GM21576 (cell line): ENCODE measurements at regions not wholly inside any gene's neighbourhood (a gene's known extent, or its start where the extent isn't known, plus 50 kb on each side); places are given as distances from the start of the nearest gene placed in this dataset.
A peak's percentile ranks its signal among the peaks of the same experiment; 100 is the strongest.

ENCODE experiments used
- ATAC-seq: cut with Tn5 transposase; IDR thresholded peaks from one replicate; pipeline ENCODE4 v1.9.1; 2021; ENCODE audit warnings: mild to moderate bottlenecking, moderate library complexity; ENCODE audit not compliant: unreplicated experiment

DNA sequence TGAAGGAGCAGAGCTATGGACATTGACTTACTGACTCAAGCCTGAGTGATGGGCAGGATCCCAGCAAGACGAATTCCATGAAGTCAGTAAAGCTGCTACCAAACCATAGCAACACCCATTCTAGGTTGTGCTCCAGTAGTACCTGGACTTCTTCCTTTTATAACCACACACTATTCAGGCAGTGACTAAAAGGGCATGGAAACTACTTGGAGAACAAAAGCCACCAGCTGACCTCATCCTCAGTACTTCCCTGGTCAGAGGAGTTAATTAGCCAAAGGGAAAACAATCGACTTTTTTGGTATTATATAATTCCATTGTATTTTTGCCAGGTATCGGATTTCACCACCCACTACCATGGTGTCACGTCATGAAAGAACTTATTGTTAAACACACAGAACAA lies 237.1 kb downstream of the TTC32 start:
- ATAC-seq, result no peak

GRCh38 chr2:19659024-19659792 lies 242.6 kb downstream of the TTC32 start:
- ATAC-seq, result no peak

DNA sequence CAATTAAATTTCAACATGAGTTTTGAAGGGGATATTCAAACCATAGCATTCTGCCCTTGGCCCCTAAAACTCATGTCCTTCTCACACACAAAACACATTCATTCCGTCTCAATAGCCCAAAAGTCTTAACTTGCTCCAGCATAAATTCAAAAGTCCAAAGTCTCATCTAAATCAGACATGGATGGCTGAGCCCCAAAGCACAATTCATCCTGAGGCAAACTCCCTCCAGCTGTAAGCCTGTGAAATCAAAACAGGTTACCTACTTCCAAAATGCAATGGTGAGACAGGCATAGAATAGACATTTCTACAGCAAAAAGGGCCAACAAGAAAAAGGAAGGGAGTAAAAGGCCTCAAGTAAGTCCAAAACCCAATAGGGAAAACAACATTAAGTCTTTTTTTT lies 245.8 kb downstream of the TTC32 start:
- ATAC-seq, result no peak

DNA sequence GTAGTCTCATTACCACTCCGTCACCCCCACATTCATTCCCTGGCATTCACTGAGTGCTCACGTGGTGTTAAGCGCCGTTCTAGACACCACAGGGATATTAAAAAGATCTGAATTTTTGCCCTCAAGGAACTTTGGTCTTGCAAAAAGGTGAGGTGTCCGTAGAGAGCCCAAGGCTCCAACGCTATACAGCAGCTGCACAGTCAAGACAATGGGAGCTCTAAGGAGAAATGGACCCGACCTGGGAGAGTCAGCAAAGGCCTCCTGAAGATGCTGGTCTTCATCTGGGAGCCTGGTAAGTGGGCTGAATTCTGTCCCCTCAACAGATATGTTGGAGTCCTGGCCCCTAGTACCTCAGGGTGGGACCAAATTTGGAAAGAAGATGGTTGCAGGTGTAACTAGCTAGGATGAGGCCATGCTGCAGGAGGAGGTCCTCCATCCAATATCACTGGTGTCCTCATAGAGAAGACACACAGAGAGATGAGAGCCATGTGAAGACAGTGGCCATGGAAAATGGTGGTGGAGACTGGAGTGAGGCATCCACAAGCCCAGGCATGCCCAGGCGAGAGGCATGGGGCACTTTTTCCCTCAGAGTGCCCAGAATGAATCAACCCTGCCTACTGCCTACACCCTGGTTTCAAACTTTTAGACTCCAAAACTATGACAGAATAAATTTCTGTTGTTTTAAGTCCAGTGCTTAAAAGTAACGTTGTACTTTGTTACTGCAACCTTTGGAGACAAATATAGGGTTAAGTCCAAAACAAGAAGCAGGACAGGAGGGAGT lies 247.3 kb downstream of the TTC32 start:
- no peak for ATAC-seq

GRCh38 chr2:19653509-19653908 lies 248.3 kb downstream of the TTC32 start:
- ATAC-seq, result no peak

DNA sequence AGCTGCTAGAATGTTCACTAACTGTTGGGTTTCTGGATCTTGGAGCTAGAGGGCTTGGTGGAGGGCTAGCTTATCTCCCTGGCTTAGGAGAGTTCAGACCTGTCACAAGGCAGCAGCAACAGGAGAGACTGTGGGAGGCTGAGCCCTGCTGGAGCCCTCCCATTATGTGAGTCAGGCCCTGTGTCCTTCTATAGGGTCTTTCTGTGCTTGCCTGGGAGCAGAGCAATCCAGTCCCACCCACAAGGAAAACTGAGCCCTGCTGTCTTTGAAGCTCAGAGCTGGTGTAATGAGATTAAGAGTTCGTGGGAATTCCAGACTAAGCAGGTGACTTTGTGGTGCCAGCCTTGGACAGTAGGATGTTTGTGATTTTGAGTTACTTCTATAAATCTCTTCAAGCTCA lies 249.0 kb downstream of the TTC32 start:
- no peak for ATAC-seq

DNA sequence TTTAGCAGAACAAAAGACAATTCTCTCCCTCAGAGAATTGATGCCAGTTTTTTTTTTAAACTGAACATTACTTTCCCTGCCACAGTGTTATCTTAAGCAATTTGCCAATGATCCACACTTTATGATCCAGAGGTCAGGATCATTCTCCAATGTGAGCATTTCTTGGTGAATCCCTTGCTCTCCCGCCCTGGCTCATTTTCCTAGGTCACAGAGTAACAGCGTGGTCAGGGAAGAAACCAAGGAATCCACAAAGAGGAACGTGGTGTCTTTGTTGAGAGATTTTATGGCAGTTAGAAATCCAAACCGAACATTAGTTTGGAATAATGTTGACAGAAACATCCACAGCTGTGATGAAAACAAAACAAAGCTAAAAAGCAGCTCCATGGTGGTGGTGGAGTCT lies 250.3 kb downstream of the TTC32 start:
- ATAC-seq, result no peak

GRCh38 chr2:19649785-19650380 lies 251.9 kb downstream of the TTC32 start:
- no peak for ATAC-seq

DNA sequence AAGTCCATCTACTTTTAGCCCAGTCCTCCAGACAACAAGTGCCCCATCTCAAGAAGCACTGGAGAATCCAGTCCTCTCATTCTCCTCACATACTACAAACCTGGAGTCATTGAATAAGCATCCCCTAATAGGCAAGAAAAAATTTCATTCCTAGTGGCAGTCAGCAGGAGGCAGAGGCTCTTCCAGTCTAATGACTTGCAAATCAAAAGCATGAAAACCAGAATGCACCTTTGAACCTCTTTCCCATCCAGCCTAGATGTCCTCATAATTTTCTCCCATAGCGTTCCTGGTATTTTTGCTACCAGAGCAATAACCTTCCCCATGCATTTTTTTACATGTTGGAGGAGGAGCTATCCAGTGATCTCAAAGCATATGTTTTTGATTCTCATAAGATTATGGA lies 252.6 kb downstream of the TTC32 start:
- no peak for ATAC-seq

DNA sequence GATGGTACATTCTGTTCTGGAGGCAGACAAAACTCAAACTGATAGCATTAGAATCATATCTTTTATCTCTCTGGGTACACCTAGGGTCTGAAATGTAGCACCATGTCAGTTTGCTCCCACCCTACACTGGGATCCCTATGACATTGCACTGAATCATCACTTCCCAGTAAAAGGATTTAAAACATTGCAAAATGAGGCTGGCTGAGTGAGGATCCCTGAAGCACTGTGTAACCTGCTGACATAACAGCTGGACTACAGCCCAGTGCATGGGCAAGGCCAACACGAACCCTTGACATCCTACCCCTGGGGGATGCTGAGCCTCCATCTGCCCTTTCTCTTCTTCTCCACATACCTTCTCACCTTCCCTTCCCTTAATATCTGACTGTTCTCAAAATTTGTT lies 253.2 kb downstream of the TTC32 start:
- ATAC-seq, result no peak

DNA sequence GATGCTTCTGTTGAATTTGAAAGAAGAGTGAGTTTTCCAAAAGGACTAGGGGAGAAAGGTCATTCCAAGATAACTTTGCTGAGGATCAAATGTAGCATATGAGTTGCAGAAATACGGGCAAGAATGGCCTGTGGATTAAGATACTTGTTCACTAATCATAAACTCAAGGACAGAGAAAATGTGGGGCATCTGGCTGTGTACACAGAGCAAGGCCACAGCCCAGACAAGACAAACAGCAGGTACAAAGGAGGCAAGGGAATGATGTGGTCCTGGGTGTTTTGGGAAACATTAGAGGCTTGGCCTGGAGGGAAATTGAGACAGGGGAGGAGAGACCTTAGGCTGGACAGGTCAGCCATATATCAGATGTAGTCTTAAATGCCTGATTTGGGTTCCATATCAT lies 254.8 kb downstream of the TTC32 start:
- ATAC-seq, result no peak

- ATAC-seq, result no peak
Measured at GRCh38 chr2:19644763-19645162, 257.0 kb downstream of the TTC32 start.

DNA sequence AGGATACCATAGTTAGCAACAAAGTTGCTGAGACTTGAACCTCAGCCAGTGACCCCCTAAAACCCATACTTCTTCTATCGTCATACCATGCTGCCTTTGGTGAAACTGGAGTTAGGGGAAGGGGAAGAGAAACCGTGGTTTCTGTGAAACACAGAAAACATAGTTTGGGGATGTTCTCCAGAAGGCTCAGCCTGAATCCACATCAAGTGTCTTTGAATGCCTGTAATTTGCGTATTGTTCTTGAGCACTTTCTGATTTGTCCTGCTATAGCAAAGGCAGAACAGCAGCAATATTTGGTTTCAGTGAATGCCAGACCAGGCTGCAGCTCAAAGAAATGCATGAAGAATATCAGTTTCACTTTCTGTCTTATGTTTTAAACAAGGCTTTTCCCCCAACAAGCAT lies 258.7 kb downstream of the TTC32 start:
- peak; percentile 82 for ATAC-seq

DNA sequence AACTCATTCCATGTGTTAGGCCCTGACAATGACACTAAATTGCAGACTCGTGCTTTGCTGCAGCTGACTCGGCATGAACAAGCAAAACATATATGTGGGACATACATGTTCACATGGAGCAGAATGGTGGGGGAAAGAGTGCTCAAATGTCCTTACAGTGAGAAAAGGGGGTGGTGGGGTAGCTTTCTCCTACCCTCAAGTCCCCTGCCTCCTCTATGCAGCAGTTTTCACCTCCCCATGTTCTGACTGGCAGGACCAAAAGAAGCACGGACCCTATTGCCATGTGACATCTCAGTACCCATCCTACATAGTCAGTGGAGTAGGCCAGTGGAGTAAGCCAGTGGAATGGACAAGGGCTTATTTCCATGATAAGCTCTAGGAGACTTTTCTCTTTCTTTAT lies 259.3 kb downstream of the TTC32 start:
- no peak for ATAC-seq

GRCh38 chr2:19635951-19636510 lies 265.8 kb downstream of the TTC32 start:
- no peak for ATAC-seq

DNA sequence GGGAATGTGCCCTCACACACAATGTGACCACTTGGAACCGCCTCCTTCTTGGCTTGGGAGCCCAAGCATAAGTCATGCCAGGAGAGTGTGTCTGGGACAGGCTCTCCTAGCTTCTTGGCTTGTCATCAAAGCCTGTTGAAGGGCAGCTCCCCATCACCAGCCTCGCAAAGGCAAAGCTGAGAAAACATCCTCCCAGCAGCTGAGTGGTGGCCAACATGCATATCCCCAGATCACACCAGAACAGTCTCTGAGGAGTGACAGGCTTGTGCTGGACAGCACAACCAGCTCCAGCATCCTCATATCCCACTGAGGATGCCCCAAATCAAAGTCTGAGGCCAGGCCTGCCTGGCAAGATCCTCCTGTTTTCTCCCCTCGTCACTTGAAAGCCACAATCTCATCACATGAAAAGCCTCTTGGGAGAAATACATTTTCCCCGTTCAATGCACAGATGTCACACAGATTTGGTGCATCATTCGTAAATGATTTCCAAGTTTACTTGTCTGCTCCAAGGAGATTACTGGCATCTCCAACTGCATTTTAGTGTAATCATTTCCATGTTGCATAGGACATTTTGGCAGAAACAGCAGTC lies 269.3 kb downstream of the TTC32 start:
- ATAC-seq, result no peak

DNA sequence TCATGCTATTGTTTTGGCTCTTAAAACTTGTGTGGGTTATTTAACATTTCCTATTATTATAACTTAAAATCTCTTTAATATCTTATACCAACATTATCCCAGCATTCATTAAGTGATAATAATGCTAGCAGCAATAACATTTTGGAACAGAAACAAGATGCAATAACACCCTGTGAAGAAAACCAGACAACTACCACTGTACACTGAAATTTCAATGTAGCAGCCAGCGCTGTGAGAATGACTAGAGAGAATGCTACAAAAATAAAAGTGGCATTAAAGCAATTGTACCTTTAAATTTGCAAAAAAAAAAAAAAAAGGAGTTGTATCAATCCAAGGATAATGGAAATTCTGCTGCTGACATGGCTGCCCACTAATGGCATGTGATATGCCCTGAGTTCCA lies 269.9 kb downstream of the TTC32 start:
- ATAC-seq, result no peak

DNA sequence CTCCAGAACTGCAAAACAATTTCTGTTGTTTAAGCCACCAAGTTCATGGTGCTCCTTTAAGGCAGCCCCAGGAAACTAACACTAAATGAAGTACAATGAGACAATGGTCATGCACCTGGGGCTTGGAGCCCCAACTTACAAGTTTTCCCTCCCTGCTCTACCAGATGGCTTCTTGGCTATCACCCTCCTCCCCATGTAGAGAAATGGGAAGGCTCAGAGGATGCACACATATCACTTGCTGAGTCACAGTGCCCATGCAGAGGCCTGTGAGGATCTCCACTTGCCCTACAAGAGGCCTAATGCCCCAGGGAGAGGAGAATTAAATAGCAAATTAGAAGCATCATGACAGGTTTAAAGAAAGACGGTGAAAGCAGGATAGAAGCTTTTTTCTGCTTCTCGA lies 270.9 kb downstream of the TTC32 start:
- no peak for ATAC-seq

GRCh38 chr2:19627359-19627758 lies 268.9 kb upstream of the OSR1 start:
- no peak for ATAC-seq

DNA sequence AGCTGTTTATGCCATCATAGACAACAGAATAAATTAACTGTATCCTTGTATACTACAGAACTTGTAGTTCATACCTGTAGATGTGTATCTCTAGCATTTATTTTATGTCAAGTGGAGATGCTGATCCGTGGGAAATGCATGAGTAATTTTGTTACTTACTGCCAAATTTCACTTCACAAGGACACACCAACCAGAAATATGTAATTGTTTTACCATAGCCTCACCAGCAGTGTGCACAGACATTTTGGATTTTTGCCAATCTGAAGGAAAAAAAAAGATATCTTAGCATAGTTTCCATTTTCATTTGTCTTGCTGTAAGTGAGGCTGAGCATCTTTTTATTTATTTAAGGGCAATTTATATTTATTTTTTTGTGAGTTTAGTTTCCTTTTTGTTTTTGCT lies 265.1 kb upstream of the OSR1 start:
- ATAC-seq, result no peak

- ATAC-seq, result no peak
Measured at GRCh38 chr2:19617257-19617848, 258.9 kb upstream of the OSR1 start.
